Body of pancreas (tissue), 4 donors: ENCODE measurements at regions not wholly inside any gene's neighbourhood (a gene's known extent, or its start where the extent isn't known, plus 50 kb on each side); places are given as distances from the start of the nearest gene placed in this dataset.

ENCODE experiments used
- POLR2A ChIP-seq, 3 donors: fragments of 450-650 bp; IDR thresholded peaks; one replicate each; pipeline ENCODE4 v1.6.1; 2016; ENCODE audit warnings: antibody characterized with exemption in 3 of 3, mild to moderate bottlenecking in 2 of 3
- TF ChIP-seq, protein P1 (sequence below), 7 experiments: fragments of 450-650 bp in 4 of 7; fragments of 200-600 bp in 3 of 7; sonication (generic) in 3 of 7; IDR thresholded peaks; one replicate each; pipeline ENCODE4 v1.5.1; 2016 to 2019; ENCODE audit warnings: antibody characterized with exemption in 7 of 7

- TF ChIP-seq, protein P1, sequence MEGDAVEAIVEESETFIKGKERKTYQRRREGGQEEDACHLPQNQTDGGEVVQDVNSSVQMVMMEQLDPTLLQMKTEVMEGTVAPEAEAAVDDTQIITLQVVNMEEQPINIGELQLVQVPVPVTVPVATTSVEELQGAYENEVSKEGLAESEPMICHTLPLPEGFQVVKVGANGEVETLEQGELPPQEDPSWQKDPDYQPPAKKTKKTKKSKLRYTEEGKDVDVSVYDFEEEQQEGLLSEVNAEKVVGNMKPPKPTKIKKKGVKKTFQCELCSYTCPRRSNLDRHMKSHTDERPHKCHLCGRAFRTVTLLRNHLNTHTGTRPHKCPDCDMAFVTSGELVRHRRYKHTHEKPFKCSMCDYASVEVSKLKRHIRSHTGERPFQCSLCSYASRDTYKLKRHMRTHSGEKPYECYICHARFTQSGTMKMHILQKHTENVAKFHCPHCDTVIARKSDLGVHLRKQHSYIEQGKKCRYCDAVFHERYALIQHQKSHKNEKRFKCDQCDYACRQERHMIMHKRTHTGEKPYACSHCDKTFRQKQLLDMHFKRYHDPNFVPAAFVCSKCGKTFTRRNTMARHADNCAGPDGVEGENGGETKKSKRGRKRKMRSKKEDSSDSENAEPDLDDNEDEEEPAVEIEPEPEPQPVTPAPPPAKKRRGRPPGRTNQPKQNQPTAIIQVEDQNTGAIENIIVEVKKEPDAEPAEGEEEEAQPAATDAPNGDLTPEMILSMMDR (IDR thresholded peaks at IDR 0.05): no peak
- TF ChIP-seq POLR2A (IDR thresholded peaks at IDR 0.05): no peak
These were observed 276.2 kb upstream of the SEMA3C start for GRCh38 chr7:81195033-81195432.
